Lung (tissue), 11 donors: ENCODE measurements at regions not wholly inside any gene's neighbourhood (a gene's known extent, or its start where the extent isn't known, plus 50 kb on each side); places are given as distances from the start of the nearest gene placed in this dataset.
A peak's percentile ranks its signal among the peaks of the same experiment; 100 is the strongest.

Experiments
- ATAC-seq: fragments of 200-7000 bp; cut with Tn5 transposase; one replicate; pipeline ENCODE4 v1.9.1; 2020; ENCODE audit warnings: moderate number of reproducible peaks; ENCODE audit not compliant: insufficient read depth, low FRiP score
- DNase-seq, 3 donors: peaks; one replicate each; pipeline ENCODE4 v3.0.0-alpha.2; 2013 to 2017
- H3K27ac ChIP-seq, 2 donors: one replicate each; pipeline ENCODE4 v1.5.1; 2013; ENCODE audit warnings: mild to moderate bottlenecking in 2 of 2, moderate library complexity in 2 of 2, control low read depth in 1 of 2, inconsistent platforms in 1 of 2, low read depth in 1 of 2, low read length in 1 of 2
- H3K27me3 ChIP-seq, 3 donors: one replicate each; pipeline ENCODE4 v1.5.1; 2013; ENCODE audit warnings: low read length in 2 of 3; ENCODE audit not compliant: control insufficient read depth in 3 of 3, insufficient read depth in 3 of 3
- H3K36me3 ChIP-seq, 4 donors: one replicate each; pipeline ENCODE4 v1.5.1; 2013; ENCODE audit warnings: low read length in 4 of 4, mild to moderate bottlenecking in 1 of 4, moderate library complexity in 1 of 4; ENCODE audit not compliant: control insufficient read depth in 4 of 4, insufficient read depth in 4 of 4
- H3K4me1 ChIP-seq, 5 donors: one replicate each; pipeline ENCODE4 v1.5.1; 2013; ENCODE audit warnings: low read length in 5 of 5, mild to moderate bottlenecking in 2 of 5, moderate library complexity in 1 of 5; ENCODE audit not compliant: control insufficient read depth in 5 of 5, insufficient read depth in 5 of 5
- H3K4me3 ChIP-seq: one replicate; pipeline ENCODE4 v1.5.1; 2013; ENCODE audit warnings: mild to moderate bottlenecking, control low read depth, moderate library complexity
- H3K9ac ChIP-seq, 2 donors: one replicate each; pipeline ENCODE4 v1.5.1; 2013; ENCODE audit warnings: low read length in 2 of 2, control low read depth in 1 of 2; ENCODE audit not compliant: insufficient read depth in 1 of 2
- H3K9me3 ChIP-seq, 4 donors: one replicate each; pipeline ENCODE4 v1.5.1; 2013; ENCODE audit warnings: low read length in 3 of 4, mild to moderate bottlenecking in 1 of 4, moderate library complexity in 1 of 4; ENCODE audit not compliant: control insufficient read depth in 4 of 4, insufficient read depth in 3 of 4
- WGBS, 2 donors: extraction: QIAGEN DNeasy Blood & Tissue Kit; methylation state at CpG; one replicate each; pipeline ENCODE4 v1.1.7; 2013; 5-methylcytosine and 5-hydroxymethylcytosine counted together
- TF ChIP-seq, protein P1 (sequence below): IDR thresholded peaks from 2 replicates; pipeline ENCODE4 v1.5.1; 2012; ENCODE audit warnings: mild to moderate bottlenecking; ENCODE audit errors: control extremely low read depth, extremely low read depth
- donor health status: control.
- donor health status: control.
- donor health status: Bipolar disorder and iron deficiency.
- donor health status: healthy.
- donor health status: DM: yes; HTN: yes; CAD: no.

DNA sequence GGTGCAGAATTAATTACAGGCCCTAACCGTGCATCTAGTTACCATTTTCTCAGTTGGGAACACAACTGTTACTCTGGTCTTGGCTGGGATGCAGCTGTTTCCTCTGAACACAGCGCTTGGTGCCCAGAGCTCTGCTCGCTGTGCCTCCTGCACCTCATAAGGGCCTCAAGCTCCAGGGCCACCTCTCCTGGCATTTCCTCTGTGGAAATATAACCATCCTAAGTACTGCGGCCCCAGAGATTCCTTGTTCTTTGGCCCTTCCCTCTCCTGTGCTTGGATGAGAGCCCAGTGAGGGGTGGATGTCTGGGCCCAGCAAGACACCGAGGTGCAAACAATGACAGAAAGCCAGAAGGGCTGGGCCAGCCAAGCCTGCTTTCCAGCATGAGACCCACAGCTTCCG lies 169.9 kb upstream of the CST7 start:
- TF ChIP-seq, protein P1, sequence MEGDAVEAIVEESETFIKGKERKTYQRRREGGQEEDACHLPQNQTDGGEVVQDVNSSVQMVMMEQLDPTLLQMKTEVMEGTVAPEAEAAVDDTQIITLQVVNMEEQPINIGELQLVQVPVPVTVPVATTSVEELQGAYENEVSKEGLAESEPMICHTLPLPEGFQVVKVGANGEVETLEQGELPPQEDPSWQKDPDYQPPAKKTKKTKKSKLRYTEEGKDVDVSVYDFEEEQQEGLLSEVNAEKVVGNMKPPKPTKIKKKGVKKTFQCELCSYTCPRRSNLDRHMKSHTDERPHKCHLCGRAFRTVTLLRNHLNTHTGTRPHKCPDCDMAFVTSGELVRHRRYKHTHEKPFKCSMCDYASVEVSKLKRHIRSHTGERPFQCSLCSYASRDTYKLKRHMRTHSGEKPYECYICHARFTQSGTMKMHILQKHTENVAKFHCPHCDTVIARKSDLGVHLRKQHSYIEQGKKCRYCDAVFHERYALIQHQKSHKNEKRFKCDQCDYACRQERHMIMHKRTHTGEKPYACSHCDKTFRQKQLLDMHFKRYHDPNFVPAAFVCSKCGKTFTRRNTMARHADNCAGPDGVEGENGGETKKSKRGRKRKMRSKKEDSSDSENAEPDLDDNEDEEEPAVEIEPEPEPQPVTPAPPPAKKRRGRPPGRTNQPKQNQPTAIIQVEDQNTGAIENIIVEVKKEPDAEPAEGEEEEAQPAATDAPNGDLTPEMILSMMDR = no peak
- Histone ChIP-seq H3K27ac (no peak overlapping the region), H3K27me3 (no peaks in the 10 kb centered on the region), H3K4me3 (no peak overlapping the region), H3K36me3 (no peaks in the 10 kb centered on the region), H3K4me1 (peaks cover 0 to 15% (median 3%) of the 10 kb centered on the region in 5 donors), H3K9me3 (peaks cover 0 to 10% (median 2%) of the 10 kb centered on the region in 4 donors), H3K9ac (no peak overlapping the region)
- no peak for ATAC-seq
- peak in 2 of 3 donors; percentile 16 to 30 for DNase-seq
- 16 to 28% methylated on average over 6 of the region's 6 CpGs for WGBS, 2 donors

DNA sequence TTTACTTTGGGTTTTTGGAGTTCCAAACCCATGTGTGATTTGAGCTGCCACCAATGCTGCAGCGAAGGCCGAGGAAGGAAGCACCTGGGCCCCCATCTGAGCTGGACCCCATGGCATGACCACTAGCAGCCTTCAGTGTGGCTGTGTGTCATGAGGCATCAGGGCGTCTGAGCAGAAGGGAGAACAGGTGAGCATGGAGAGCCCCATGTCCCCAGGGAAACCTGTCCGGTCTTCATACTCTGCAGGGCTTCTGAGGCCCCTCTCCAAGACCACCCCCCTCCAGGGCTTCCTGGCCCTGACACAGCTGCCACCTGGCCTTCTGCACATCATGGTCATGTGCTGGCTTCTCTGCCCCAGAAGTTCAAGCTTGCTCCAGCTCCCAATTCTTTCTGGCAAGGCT lies 169.1 kb upstream of the CST7 start:
- 89 to 90% methylated on average over 4 of the region's 4 CpGs for WGBS, 2 donors
- DNase-seq = peak in 1 of 3 donors; percentile 12
- no peaks in the 10 kb centered on the region for H3K36me3 ChIP-seq

DNA sequence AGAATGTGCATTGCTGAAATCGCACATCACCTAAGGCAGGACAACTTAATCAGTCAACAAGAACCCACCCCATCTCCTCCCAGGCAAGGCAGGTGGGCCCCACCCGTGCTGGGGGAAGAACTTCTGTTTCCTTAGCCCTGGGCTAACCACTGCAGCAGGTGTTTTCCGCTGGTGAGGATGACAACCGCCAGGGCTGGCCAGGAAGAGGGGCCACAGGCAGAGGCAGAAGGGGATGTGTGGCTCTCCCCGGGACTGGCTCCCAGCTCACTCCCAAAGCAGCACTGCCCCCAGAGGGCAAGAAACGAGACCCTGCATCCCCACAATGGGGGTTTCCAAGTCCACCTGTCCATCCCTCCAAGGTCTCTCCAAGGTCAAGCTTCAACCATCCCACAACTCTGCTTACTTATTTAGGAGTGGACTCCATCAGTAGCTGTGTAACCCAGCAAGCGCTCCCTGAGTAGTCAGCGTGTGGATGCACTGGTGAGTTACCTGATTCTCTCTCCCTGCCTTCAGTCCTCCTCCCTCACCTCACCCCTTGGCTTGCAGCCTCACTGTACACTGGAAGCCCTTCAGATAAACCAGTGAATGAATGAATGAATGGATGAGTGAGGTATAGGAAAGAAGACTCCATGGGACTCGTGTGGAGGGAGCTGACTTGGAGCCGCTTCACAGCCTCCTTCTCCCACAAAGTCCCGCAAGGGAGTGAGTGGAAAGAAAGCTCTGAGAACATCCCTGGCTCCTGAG lies 168.2 kb upstream of the CST7 start:
- peak in 1 of 3 donors; percentile 7 for DNase-seq
- H3K4me1 ChIP-seq = peaks cover 0 to 21% (median 7%) of the 10 kb centered on the region in 5 donors
- H3K9ac ChIP-seq = no peak overlapping the region
- H3K36me3 ChIP-seq = no peaks in the 10 kb centered on the region
- peaks cover 0 to 8% (median 0%) of the 10 kb centered on the region in 4 donors for H3K9me3 ChIP-seq
- H3K27ac ChIP-seq = no peak overlapping the region
- TF ChIP-seq, protein P1 = no peak
- ATAC-seq = no peak
- WGBS, 2 donors = 52 to 73% methylated on average over 11 of the region's 11 CpGs
- H3K27me3 ChIP-seq = no peaks in the 10 kb centered on the region
- no peak overlapping the region for H3K4me3 ChIP-seq

More for the DNA sequence above, 169.1 kb upstream of the CST7 start:
- Histone ChIP-seq H3K9ac (no peak overlapping the region), H3K4me3 (no peak overlapping the region), H3K27ac (no peak overlapping the region), H3K4me1 (peaks cover 0 to 16% (median 3%) of the 10 kb centered on the region in 5 donors), H3K27me3 (no peaks in the 10 kb centered on the region), H3K9me3 (peaks cover 0 to 8% (median 2%) of the 10 kb centered on the region in 4 donors)
- TF ChIP-seq, protein P1 = no peak
- no peak for ATAC-seq
